GM23338 (cell line): ENCODE measurements at regions not wholly inside any gene's neighbourhood (a gene's known extent, or its start where the extent isn't known, plus 50 kb on each side); places are given as distances from the start of the nearest gene placed in this dataset.
"Not testable (repeated sequence)": the region's sequence is repeated elsewhere in the genome, so short reads cannot be mapped to it uniquely, and the experiment has no call there.

Experiments
- CREB1 ChIP-seq: fragments of 250-450 bp; sonication (Bioruptor Pico); IDR thresholded peaks from 2 replicates; pipeline ENCODE4 v1.5.0; 2020; ENCODE audit warnings: low read depth, mild to moderate bottlenecking, moderate library complexity
- EZH2 ChIP-seq: fragments of 200-600 bp; sonication (generic); IDR thresholded peaks from one replicate; pipeline ENCODE4 v1.8.0; 2017; ENCODE audit warnings: antibody characterized with exemption, mild to moderate bottlenecking, low read depth; ENCODE audit not compliant: unreplicated experiment
- EZH2phosphoT487 ChIP-seq: fragments of 200-600 bp; sonication (generic); IDR thresholded peaks from one replicate; pipeline ENCODE4 v1.8.1; 2018; ENCODE audit warnings: antibody characterized with exemption; ENCODE audit not compliant: unreplicated experiment
- JUNB ChIP-seq: IDR thresholded peaks from one replicate; pipeline ENCODE4 v1.6.1; 2016; ENCODE audit warnings: antibody characterized with exemption; ENCODE audit not compliant: unreplicated experiment
- NANOG ChIP-seq: IDR thresholded peaks from 2 replicates; pipeline ENCODE4 v1.6.1; 2016; ENCODE audit warnings: antibody characterized with exemption, borderline replicate concordance
- POLR2AphosphoS5 ChIP-seq: IDR thresholded peaks from 2 replicates; pipeline ENCODE4 v1.6.1; 2016; ENCODE audit warnings: antibody characterized with exemption, low read depth
- REST ChIP-seq: IDR thresholded peaks from one replicate; pipeline ENCODE4 v1.6.1; 2018; ENCODE audit warnings: antibody characterized with exemption; ENCODE audit not compliant: unreplicated experiment
- STAT1 ChIP-seq: IDR thresholded peaks from one replicate; pipeline ENCODE4 v1.6.1; 2016; ENCODE audit warnings: antibody characterized with exemption; ENCODE audit not compliant: unreplicated experiment
- ZNF114 ChIP-seq: fragments of 250-450 bp; sonication (Bioruptor Pico); IDR thresholded peaks from 2 replicates; pipeline ENCODE4 v1.5.0; 2020; ENCODE audit warnings: mild to moderate bottlenecking, moderate library complexity
- ZNF331 ChIP-seq: fragments of 250-450 bp; sonication (Bioruptor Pico); IDR thresholded peaks from 2 replicates; pipeline ENCODE4 v1.5.0; 2020; ENCODE audit warnings: low read depth, mild to moderate bottlenecking, moderate library complexity
- TF ChIP-seq, protein P1 (sequence below), 2 experiments: fragments of 200-600 bp in 1 of 2; sonication (generic) in 1 of 2; conservative IDR thresholded peaks; 2 replicates each; pipeline versions ENCODE4 v1.5.1 to v1.6.1; 2016 to 2017; ENCODE audit warnings: antibody characterized with exemption in 2 of 2, low read depth in 2 of 2, mild to moderate bottlenecking in 2 of 2, moderate library complexity in 1 of 2
- TF ChIP-seq, protein P2 (sequence below): IDR thresholded peaks from 2 replicates; pipeline ENCODE4 v1.6.1; 2016; ENCODE audit warnings: antibody characterized with exemption
- TF ChIP-seq, protein P3 (sequence below): fragments of 250-450 bp; sonication (Bioruptor Pico); IDR thresholded peaks from 2 replicates; pipeline ENCODE4 v1.5.0; 2020; ENCODE audit warnings: mild to moderate bottlenecking, moderate library complexity

GRCh38 chr7:56803965-56804754 lies 328.1 kb downstream of the ZNF479 start:
- TF ChIP-seq, protein P1, sequence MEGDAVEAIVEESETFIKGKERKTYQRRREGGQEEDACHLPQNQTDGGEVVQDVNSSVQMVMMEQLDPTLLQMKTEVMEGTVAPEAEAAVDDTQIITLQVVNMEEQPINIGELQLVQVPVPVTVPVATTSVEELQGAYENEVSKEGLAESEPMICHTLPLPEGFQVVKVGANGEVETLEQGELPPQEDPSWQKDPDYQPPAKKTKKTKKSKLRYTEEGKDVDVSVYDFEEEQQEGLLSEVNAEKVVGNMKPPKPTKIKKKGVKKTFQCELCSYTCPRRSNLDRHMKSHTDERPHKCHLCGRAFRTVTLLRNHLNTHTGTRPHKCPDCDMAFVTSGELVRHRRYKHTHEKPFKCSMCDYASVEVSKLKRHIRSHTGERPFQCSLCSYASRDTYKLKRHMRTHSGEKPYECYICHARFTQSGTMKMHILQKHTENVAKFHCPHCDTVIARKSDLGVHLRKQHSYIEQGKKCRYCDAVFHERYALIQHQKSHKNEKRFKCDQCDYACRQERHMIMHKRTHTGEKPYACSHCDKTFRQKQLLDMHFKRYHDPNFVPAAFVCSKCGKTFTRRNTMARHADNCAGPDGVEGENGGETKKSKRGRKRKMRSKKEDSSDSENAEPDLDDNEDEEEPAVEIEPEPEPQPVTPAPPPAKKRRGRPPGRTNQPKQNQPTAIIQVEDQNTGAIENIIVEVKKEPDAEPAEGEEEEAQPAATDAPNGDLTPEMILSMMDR (conservative IDR thresholded peaks at IDR 0.05; ENCODE audit: low read depth in 2 of 2) = not testable (repeated sequence)
- TF ChIP-seq EZH2phosphoT487; POLR2AphosphoS5; REST; EZH2; STAT1; CREB1 (CRISPR knock-in tag); JUNB; ZNF114 (CRISPR knock-in tag); NANOG; ZNF331: not testable (repeated sequence)
- TF ChIP-seq, protein P2, sequence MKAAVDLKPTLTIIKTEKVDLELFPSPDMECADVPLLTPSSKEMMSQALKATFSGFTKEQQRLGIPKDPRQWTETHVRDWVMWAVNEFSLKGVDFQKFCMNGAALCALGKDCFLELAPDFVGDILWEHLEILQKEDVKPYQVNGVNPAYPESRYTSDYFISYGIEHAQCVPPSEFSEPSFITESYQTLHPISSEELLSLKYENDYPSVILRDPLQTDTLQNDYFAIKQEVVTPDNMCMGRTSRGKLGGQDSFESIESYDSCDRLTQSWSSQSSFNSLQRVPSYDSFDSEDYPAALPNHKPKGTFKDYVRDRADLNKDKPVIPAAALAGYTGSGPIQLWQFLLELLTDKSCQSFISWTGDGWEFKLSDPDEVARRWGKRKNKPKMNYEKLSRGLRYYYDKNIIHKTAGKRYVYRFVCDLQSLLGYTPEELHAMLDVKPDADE = not testable (repeated sequence)
- TF ChIP-seq, protein P3, sequence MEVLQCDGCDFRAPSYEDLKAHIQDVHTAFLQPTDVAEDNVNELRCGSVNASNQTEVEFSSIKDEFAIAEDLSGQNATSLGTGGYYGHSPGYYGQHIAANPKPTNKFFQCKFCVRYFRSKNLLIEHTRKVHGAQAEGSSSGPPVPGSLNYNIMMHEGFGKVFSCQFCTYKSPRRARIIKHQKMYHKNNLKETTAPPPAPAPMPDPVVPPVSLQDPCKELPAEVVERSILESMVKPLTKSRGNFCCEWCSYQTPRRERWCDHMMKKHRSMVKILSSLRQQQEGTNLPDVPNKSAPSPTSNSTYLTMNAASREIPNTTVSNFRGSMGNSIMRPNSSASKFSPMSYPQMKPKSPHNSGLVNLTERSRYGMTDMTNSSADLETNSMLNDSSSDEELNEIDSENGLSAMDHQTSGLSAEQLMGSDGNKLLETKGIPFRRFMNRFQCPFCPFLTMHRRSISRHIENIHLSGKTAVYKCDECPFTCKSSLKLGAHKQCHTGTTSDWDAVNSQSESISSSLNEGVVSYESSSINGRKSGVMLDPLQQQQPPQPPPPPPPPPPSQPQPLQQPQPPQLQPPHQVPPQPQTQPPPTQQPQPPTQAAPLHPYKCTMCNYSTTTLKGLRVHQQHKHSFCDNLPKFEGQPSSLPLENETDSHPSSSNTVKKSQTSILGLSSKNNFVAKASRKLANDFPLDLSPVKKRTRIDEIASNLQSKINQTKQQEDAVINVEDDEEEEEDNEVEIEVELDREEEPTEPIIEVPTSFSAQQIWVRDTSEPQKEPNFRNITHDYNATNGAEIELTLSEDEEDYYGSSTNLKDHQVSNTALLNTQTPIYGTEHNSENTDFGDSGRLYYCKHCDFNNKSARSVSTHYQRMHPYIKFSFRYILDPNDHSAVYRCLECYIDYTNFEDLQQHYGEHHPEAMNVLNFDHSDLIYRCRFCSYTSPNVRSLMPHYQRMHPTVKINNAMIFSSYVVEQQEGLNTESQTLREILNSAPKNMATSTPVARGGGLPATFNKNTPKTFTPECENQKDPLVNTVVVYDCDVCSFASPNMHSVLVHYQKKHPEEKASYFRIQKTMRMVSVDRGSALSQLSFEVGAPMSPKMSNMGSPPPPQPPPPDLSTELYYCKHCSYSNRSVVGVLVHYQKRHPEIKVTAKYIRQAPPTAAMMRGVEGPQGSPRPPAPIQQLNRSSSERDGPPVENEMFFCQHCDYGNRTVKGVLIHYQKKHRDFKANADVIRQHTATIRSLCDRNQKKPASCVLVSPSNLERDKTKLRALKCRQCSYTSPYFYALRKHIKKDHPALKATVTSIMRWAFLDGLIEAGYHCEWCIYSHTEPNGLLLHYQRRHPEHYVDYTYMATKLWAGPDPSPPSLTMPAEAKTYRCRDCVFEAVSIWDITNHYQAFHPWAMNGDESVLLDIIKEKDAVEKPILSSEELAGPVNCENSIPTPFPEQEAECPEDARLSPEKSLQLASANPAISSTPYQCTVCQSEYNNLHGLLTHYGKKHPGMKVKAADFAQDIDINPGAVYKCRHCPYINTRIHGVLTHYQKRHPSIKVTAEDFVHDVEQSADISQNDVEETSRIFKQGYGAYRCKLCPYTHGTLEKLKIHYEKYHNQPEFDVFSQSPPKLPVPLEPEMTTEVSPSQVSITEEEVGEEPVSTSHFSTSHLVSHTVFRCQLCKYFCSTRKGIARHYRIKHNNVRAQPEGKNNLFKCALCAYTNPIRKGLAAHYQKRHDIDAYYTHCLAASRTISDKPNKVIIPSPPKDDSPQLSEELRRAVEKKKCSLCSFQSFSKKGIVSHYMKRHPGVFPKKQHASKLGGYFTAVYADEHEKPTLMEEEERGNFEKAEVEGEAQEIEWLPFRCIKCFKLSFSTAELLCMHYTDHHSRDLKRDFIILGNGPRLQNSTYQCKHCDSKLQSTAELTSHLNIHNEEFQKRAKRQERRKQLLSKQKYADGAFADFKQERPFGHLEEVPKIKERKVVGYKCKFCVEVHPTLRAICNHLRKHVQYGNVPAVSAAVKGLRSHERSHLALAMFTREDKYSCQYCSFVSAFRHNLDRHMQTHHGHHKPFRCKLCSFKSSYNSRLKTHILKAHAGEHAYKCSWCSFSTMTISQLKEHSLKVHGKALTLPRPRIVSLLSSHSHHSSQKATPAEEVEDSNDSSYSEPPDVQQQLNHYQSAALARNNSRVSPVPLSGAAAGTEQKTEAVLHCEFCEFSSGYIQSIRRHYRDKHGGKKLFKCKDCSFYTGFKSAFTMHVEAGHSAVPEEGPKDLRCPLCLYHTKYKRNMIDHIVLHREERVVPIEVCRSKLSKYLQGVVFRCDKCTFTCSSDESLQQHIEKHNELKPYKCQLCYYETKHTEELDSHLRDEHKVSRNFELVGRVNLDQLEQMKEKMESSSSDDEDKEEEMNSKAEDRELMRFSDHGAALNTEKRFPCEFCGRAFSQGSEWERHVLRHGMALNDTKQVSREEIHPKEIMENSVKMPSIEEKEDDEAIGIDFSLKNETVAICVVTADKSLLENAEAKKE (CRISPR knock-in tag) = not testable (repeated sequence)
